Liver (tissue), 8 donors: ENCODE measurements at regions not wholly inside any gene's neighbourhood (a gene's known extent, or its start where the extent isn't known, plus 50 kb on each side); places are given as distances from the start of the nearest gene placed in this dataset.

Experiments
- DNase-seq: peaks from one replicate; pipeline ENCODE4 v3.0.0-alpha.2; 2017; ENCODE audit warnings: low spot score
- H3K27ac ChIP-seq, 2 donors: one replicate each; pipeline ENCODE4 v1.7.0; 2013; ENCODE audit warnings: inconsistent platforms in 2 of 2, low read length in 2 of 2, control low read depth in 1 of 2, low read depth in 1 of 2, mild to moderate bottlenecking in 1 of 2
- H3K27me3 ChIP-seq, 4 donors: one replicate each; pipeline versions ENCODE4 v1.6.1 to v1.7.0; 2013; ENCODE audit warnings: low read length in 3 of 4, inconsistent platforms in 1 of 4, mild to moderate bottlenecking in 1 of 4, moderate library complexity in 1 of 4; ENCODE audit not compliant: control insufficient read depth in 4 of 4, insufficient read depth in 4 of 4
- H3K36me3 ChIP-seq, 4 donors: one replicate each; pipeline versions ENCODE4 v1.6.1 to v1.7.0; 2013; ENCODE audit warnings: low read length in 3 of 4, mild to moderate bottlenecking in 3 of 4, low read depth in 1 of 4, moderate library complexity in 1 of 4; ENCODE audit not compliant: control insufficient read depth in 4 of 4, insufficient read depth in 3 of 4
- H3K4me1 ChIP-seq, 4 donors: one replicate each; pipeline versions ENCODE4 v1.6.1 to v1.7.0; 2013; ENCODE audit warnings: low read length in 3 of 4, mild to moderate bottlenecking in 3 of 4, moderate library complexity in 1 of 4; ENCODE audit not compliant: control insufficient read depth in 4 of 4, insufficient read depth in 4 of 4
- H3K4me3 ChIP-seq, 3 donors: one replicate each; pipeline versions ENCODE4 v1.6.1 to v1.7.0; 2013; ENCODE audit warnings: low read length in 3 of 3, control low read depth in 1 of 3, low read depth in 1 of 3, mild to moderate bottlenecking in 1 of 3
- H3K9ac ChIP-seq, 2 donors: one replicate each; pipeline ENCODE4 v1.7.0; 2013; ENCODE audit warnings: low read length in 2 of 2, mild to moderate bottlenecking in 2 of 2, moderate library complexity in 2 of 2, control low read depth in 1 of 2, low read depth in 1 of 2
- H3K9me3 ChIP-seq, 4 donors: one replicate each; pipeline versions ENCODE4 v1.6.1 to v1.7.0; 2013; ENCODE audit warnings: low read length in 3 of 4; ENCODE audit not compliant: control insufficient read depth in 4 of 4
- CTCF ChIP-seq: fragments of 150-350 bp; IDR thresholded peaks from 2 replicates; pipeline ENCODE4 v1.5.1; 2017; ENCODE audit warnings: improper control_type of control experiment, low read depth, low read length; ENCODE audit not compliant: missing input control
- EGR1 ChIP-seq, 2 donors: IDR thresholded peaks; 2 replicates each; pipeline ENCODE4 v1.6.1; 2016 to 2018; ENCODE audit warnings: antibody characterized with exemption in 2 of 2, low read depth in 2 of 2
- FOXA1 ChIP-seq: IDR thresholded peaks from 2 replicates; pipeline ENCODE4 v1.6.1; 2016; ENCODE audit warnings: antibody characterized with exemption
- FOXA2 ChIP-seq: IDR thresholded peaks from 2 replicates; pipeline ENCODE4 v1.6.1; 2016; ENCODE audit warnings: antibody characterized with exemption
- GABPA ChIP-seq, 2 donors: IDR thresholded peaks in 1 of 2; conservative IDR thresholded peaks in 1 of 2; 2 replicates each; pipeline ENCODE4 v1.6.1; 2016; ENCODE audit warnings: antibody characterized with exemption in 2 of 2, mild to moderate bottlenecking in 1 of 2, moderate library complexity in 1 of 2
- HNF4A ChIP-seq, 2 donors: conservative IDR thresholded peaks; 2 replicates each; pipeline ENCODE4 v1.6.1; 2016; ENCODE audit warnings: antibody characterized with exemption in 2 of 2, mild to moderate bottlenecking in 2 of 2
- HNF4G ChIP-seq: IDR thresholded peaks from 2 replicates; pipeline ENCODE4 v1.6.1; 2016; ENCODE audit warnings: antibody characterized with exemption
- JUND ChIP-seq, 2 donors: IDR thresholded peaks; 2 replicates each; pipeline ENCODE4 v1.6.1; 2016; ENCODE audit warnings: antibody characterized with exemption in 2 of 2
- NR2F2 ChIP-seq: IDR thresholded peaks from 2 replicates; pipeline ENCODE4 v1.6.1; 2016; ENCODE audit warnings: antibody characterized with exemption
- RAD21 ChIP-seq, 2 donors: IDR thresholded peaks; 2 replicates each; pipeline ENCODE4 v1.6.1; 2016; ENCODE audit warnings: antibody characterized with exemption in 2 of 2, mild to moderate bottlenecking in 2 of 2
- REST ChIP-seq: IDR thresholded peaks from 2 replicates; pipeline ENCODE4 v1.6.1; 2016; ENCODE audit warnings: antibody characterized with exemption, mild to moderate bottlenecking
- RXRA ChIP-seq, 2 donors: IDR thresholded peaks; 2 replicates each; pipeline ENCODE4 v1.6.1; 2017 to 2018; ENCODE audit warnings: antibody characterized with exemption in 2 of 2, mild to moderate bottlenecking in 1 of 2
- SP1 ChIP-seq: IDR thresholded peaks from 2 replicates; pipeline ENCODE4 v1.6.1; 2018; ENCODE audit warnings: antibody characterized with exemption, mild to moderate bottlenecking
- TAF1 ChIP-seq: conservative IDR thresholded peaks from 2 replicates; pipeline ENCODE4 v1.6.1; 2016; ENCODE audit warnings: antibody characterized with exemption, mild to moderate bottlenecking
- YY1 ChIP-seq: IDR thresholded peaks from 2 replicates; pipeline ENCODE4 v1.6.1; 2016; ENCODE audit warnings: antibody characterized with exemption, mild to moderate bottlenecking
- ZBTB33 ChIP-seq: IDR thresholded peaks from 2 replicates; pipeline ENCODE4 v1.6.1; 2016; ENCODE audit warnings: antibody characterized with exemption
- WGBS: extraction: QIAGEN DNeasy Blood & Tissue Kit; methylation state at CpG from one replicate; pipeline ENCODE4 v1.1.7; 2013; 5-methylcytosine and 5-hydroxymethylcytosine counted together
- TF ChIP-seq, protein P1 (sequence below): IDR thresholded peaks from 2 replicates; pipeline ENCODE4 v1.6.1; 2016; ENCODE audit warnings: antibody characterized with exemption
- TF ChIP-seq, protein P2 (sequence below): IDR thresholded peaks from 2 replicates; pipeline ENCODE4 v1.6.1; 2016; ENCODE audit warnings: antibody characterized with exemption
- donor health status: healthy.
- donor health status: healthy.
- donor health status: healthy.
- donor health status: healthy.
- donor health status: healthy.

DNA sequence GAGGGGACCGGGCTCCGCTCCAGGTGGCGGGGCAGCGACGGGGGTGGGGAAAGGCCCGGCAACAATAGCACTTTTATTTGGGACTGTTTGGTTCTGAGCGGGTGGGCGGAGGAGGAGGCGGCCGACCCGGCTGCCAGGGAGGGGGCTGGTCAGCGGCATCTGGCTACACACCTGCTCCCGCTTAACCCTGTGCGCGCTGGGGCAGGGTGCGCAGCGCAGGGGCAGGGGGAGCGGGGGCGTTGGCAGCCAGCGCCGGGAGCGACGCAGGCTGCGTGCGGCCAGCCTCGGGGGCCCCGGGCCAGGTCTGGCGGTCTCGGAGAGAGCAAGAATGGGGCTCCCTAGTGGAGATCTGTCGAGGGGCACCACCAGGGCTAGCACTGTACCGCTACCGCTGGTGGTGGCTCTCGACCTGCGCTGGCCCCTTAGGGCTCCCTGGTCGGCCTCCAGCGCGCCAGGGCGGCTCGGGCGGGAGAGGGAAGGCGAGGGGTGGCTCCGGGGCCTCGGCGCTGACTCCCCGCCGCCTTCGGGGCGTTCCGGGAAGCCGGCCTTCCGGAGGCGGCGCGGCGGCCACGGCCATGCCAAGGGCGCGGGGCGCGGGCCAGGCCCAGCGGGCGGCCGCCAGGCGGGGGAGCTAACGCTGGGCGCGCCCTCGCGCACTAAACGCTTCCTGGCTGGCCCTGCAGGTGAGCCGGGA lies 92.4 kb downstream of the NCR2 start:
- Histone ChIP-seq H3K9me3 (no peaks in the 10 kb centered on the region), H3K4me3 (peak overlapping the region in 2 of 3 donors; percentile 24 to 58), H3K9ac (peak overlapping the region in 1 of 2 donors; percentile 58), H3K36me3 (no peaks in the 10 kb centered on the region), H3K27ac (peak overlapping the region in 1 of 2 donors; percentile 11), H3K27me3 (no peaks in the 10 kb centered on the region), H3K4me1 (peaks cover 4 to 16% (median 5%) of the 10 kb centered on the region in 4 donors)
- WGBS: 1% methylated on average over 71 of the region's 71 CpGs
- TF ChIP-seq CTCF (peak; percentile 31), JUND (IDR thresholded peaks at IDR 0.05) (no peak), RXRA (IDR thresholded peaks at IDR 0.05) (no peak), EGR1 (IDR thresholded peaks at IDR 0.05; ENCODE audit: low read depth in 2 of 2) (no peak)
- no peak for DNase-seq

- 7% methylated on average over 35 of the region's 35 CpGs for WGBS
- H3K27ac ChIP-seq: no peak overlapping the region
- no peak overlapping the region for H3K9ac ChIP-seq
- H3K4me1 ChIP-seq: peaks cover 4 to 16% (median 5%) of the 10 kb centered on the region in 4 donors
- TF ChIP-seq FOXA1 (no peak), EGR1 (IDR thresholded peaks at IDR 0.05; ENCODE audit: low read depth in 2 of 2) (no peak), HNF4G (no peak), ZBTB33 (no peak), REST (no peak), FOXA2 (no peak), SP1 (no peak), JUND (IDR thresholded peaks at IDR 0.05) (no peak), RXRA (IDR thresholded peaks at IDR 0.05) (no peak), TAF1 (no peak), CTCF (no peak), YY1 (no peak), HNF4A (conservative IDR thresholded peaks at IDR 0.05) (no peak), RAD21 (IDR thresholded peaks at IDR 0.05) (no peak), NR2F2 (no peak), GABPA (IDR thresholded peaks at IDR 0.05 in 1 of 2, conservative IDR thresholded peaks at IDR 0.05 in 1 of 2) (no peak)
- TF ChIP-seq, protein P1, sequence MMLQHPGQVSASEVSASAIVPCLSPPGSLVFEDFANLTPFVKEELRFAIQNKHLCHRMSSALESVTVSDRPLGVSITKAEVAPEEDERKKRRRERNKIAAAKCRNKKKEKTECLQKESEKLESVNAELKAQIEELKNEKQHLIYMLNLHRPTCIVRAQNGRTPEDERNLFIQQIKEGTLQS: no peak
- TF ChIP-seq, protein P2, sequence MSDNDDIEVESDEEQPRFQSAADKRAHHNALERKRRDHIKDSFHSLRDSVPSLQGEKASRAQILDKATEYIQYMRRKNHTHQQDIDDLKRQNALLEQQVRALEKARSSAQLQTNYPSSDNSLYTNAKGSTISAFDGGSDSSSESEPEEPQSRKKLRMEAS: no peak
- no peak for DNase-seq
- H3K9me3 ChIP-seq: no peaks in the 10 kb centered on the region
- H3K4me3 ChIP-seq: peak overlapping the region in 1 of 3 donors; percentile 58
- H3K27me3 ChIP-seq: no peaks in the 10 kb centered on the region
- H3K36me3 ChIP-seq: no peaks in the 10 kb centered on the region
Observed at GRCh38 chr6:41428336-41428995, 93.1 kb downstream of the NCR2 start.
